ENCODE measurements at regions not wholly inside any gene's neighbourhood (a gene's known extent, or its start where the extent isn't known, plus 50 kb on each side); places are given as distances from the start of the nearest gene placed in this dataset.

DNA sequence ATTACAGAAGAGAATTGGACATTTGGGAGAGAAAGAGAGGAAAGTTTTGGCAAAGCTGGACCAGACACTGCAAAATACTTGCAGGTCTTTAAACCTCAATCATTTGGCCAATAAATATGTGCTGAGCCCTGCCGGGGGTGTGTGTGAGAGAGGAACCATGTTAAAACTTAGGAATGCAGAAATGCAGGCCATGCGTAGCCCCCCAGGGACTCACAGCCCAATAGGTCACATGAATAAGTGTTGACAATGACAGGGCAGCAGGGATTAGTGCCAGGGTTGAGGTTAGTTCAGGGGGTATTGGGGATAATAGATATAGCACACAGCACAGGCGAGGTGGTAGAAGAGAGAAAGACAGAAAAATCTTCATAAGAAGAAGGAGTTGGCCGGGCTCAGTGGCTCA is 113.3 kb upstream of the ADAMTS18 start:
- CTCF ChIA-PET: no interaction called here
- no peaks in the 10 kb centered on the region for H3K4me1 Mint-ChIP-seq (ENCODE audit: low read depth, unreplicated experiment)
- no peak overlapping the region for H3K27ac Mint-ChIP-seq (ENCODE audit: unreplicated experiment)
- H3K9me3 Mint-ChIP-seq (ENCODE audit: low read depth, unreplicated experiment): no peaks in the 10 kb centered on the region
- no TSS peak for BruUV-seq (replicated peaks)
- peaks cover 86% of the 10 kb centered on the region for H3K27me3 Mint-ChIP-seq (ENCODE audit: unreplicated experiment)
- no peak for DNase-seq
- H3K36me3 Mint-ChIP-seq (ENCODE audit: insufficient read depth, unreplicated experiment): no peaks in the 10 kb centered on the region
- TF ChIP-seq CTCF (IDR thresholded peaks at IDR 0.05; ENCODE audit: unreplicated experiment): no peak
- intact Hi-C loops (cut with micrococcal nuclease; ENCODE audit: unreplicated experiment): no loop called here
- no peak overlapping the region for H3K4me3 Mint-ChIP-seq (ENCODE audit: low read depth, unreplicated experiment)

GRCh38 chr16:77548766-77549165 is 113.9 kb upstream of the ADAMTS18 start:
- H3K36me3 Mint-ChIP-seq (ENCODE audit: insufficient read depth, unreplicated experiment): no peaks in the 10 kb centered on the region
- no peaks in the 10 kb centered on the region for H3K9me3 Mint-ChIP-seq (ENCODE audit: low read depth, unreplicated experiment)
- intact Hi-C loops (cut with micrococcal nuclease; ENCODE audit: unreplicated experiment): no loop called here
- peaks cover 86% of the 10 kb centered on the region for H3K27me3 Mint-ChIP-seq (ENCODE audit: unreplicated experiment)
- BruUV-seq (replicated peaks): no TSS peak
- no peak for DNase-seq
- TF ChIP-seq CTCF (IDR thresholded peaks at IDR 0.05; ENCODE audit: unreplicated experiment): no peak
- CTCF ChIA-PET: interaction anchor here (0.7 kb wide), 1 partner anchor 9 kb away, joined by 6 read pairs; no protein-coding TSS in a partner anchor
- no peak overlapping the region for H3K4me3 Mint-ChIP-seq (ENCODE audit: low read depth, unreplicated experiment)
- H3K4me1 Mint-ChIP-seq (ENCODE audit: low read depth, unreplicated experiment): no peaks in the 10 kb centered on the region
- H3K27ac Mint-ChIP-seq (ENCODE audit: unreplicated experiment): no peak overlapping the region

DNA sequence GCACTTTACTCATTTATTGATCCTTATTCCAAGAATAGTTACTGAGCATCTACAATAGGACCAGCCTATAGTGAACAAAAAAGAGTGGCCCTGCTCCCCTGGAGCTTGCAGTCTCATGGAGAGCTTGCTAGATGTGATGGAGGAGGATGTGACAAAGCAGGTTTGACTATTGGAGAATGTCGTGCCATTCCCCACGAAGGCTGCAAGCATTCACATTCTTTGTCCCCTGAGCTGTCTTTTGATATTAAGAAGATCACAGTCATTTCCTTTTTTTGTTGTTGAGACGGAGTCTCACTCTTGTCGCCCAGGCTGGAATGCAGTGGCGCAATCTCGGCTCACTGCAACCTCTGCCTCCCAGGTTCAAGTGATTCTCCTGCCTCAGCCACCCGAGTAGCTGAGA is 115.0 kb upstream of the ADAMTS18 start:
- no peak for DNase-seq
- no peak overlapping the region for H3K27ac Mint-ChIP-seq (ENCODE audit: unreplicated experiment)
- intact Hi-C loops (cut with micrococcal nuclease; ENCODE audit: unreplicated experiment): no loop called here
- BruUV-seq (replicated peaks): no TSS peak
- no peaks in the 10 kb centered on the region for H3K4me1 Mint-ChIP-seq (ENCODE audit: low read depth, unreplicated experiment)
- no peak overlapping the region for H3K4me3 Mint-ChIP-seq (ENCODE audit: low read depth, unreplicated experiment)
- H3K9me3 Mint-ChIP-seq (ENCODE audit: low read depth, unreplicated experiment): no peaks in the 10 kb centered on the region
- H3K36me3 Mint-ChIP-seq (ENCODE audit: insufficient read depth, unreplicated experiment): no peaks in the 10 kb centered on the region
- H3K27me3 Mint-ChIP-seq (ENCODE audit: unreplicated experiment): peaks cover 86% of the 10 kb centered on the region
- no peak for TF ChIP-seq CTCF (IDR thresholded peaks at IDR 0.05; ENCODE audit: unreplicated experiment)
- CTCF ChIA-PET: interaction anchor here (0.5 kb wide), 1 partner anchor 87 kb away, joined by 3 read pairs; no protein-coding TSS in a partner anchor

- H3K27ac Mint-ChIP-seq (ENCODE audit: unreplicated experiment): no peak overlapping the region
- H3K4me3 Mint-ChIP-seq (ENCODE audit: low read depth, unreplicated experiment): no peak overlapping the region
- H3K4me1 Mint-ChIP-seq (ENCODE audit: low read depth, unreplicated experiment): no peaks in the 10 kb centered on the region
- intact Hi-C loops (cut with micrococcal nuclease; ENCODE audit: unreplicated experiment): no loop called here
- CTCF ChIA-PET: no interaction called here
- H3K27me3 Mint-ChIP-seq (ENCODE audit: unreplicated experiment): peaks cover 89% of the 10 kb centered on the region
- no TSS peak for BruUV-seq (replicated peaks)
- no peaks in the 10 kb centered on the region for H3K36me3 Mint-ChIP-seq (ENCODE audit: insufficient read depth, unreplicated experiment)
- no peak for DNase-seq
- no peaks in the 10 kb centered on the region for H3K9me3 Mint-ChIP-seq (ENCODE audit: low read depth, unreplicated experiment)
- no peak for TF ChIP-seq CTCF (IDR thresholded peaks at IDR 0.05; ENCODE audit: unreplicated experiment)
These were observed 116.5 kb upstream of the ADAMTS18 start for GRCh38 chr16:77551357-77551756.
